Right ventricle myocardium inferior (tissue), 1 donor: ENCODE measurements at regions not wholly inside any gene's neighbourhood (a gene's known extent, or its start where the extent isn't known, plus 50 kb on each side); places are given as distances from the start of the nearest gene placed in this dataset.
"Not testable (repeated sequence)": the region's sequence is repeated elsewhere in the genome, so short reads cannot be mapped to it uniquely, and the experiment has no call there.

Experiments
- ATAC-seq: fragments of 200-7000 bp; cut with Tn5 transposase; one replicate; pipeline ENCODE4 v1.9.1; 2020; ENCODE audit warnings: mild to moderate bottlenecking, moderate library complexity
- DNase-seq: peaks from one replicate; pipeline ENCODE4 v3.0.0; 2021; ENCODE audit errors: missing footprints
- intact Hi-C: fragments of 100-400 bp; cut with DNase I; formaldehyde crosslinking; loops from one replicate; pipeline ENCODE4 v1.11.0; 2022
- donor health status: DM: no; HTN: yes; CAD: no; lungs with severe emphysema.

DNA sequence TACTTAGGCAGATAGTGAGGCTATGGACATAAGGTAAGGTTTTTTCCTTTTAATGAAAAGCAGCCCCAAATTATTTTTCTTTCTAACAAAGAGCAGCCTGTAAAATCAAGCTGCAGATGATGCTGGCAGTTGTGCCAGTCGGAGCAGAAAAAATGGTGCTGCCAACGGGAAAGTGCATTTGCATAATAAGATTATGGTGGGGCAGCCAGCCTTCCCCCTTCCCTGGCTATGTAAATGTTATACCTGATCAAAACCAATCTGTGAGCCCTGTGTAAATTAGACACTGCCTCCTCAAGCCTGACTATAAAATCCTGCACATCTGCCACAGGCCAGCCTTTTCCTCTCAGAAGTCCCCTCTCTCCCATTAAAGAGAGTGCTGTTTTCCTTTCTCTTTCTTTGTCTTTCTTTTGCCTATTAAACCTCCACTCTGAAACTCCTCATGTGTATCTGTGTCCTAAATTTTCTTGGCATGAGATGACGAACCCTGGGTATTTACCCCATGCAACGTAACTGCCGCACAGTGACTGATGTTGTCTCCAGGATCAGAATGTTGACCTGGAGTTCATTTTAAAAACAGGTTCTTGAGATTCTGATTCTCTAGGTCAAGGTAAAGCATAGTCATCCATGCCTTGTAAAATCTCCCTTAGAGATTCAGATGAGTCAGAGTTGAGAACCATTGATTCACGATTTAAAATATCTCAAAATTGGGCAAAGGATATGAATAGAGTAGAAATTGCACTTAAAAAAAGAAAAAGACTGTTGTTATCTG lies 167.3 kb upstream of the C1GALT1 start:
- no peak for DNase-seq
- intact Hi-C loops = no loop called here
- ATAC-seq = no peak

DNA sequence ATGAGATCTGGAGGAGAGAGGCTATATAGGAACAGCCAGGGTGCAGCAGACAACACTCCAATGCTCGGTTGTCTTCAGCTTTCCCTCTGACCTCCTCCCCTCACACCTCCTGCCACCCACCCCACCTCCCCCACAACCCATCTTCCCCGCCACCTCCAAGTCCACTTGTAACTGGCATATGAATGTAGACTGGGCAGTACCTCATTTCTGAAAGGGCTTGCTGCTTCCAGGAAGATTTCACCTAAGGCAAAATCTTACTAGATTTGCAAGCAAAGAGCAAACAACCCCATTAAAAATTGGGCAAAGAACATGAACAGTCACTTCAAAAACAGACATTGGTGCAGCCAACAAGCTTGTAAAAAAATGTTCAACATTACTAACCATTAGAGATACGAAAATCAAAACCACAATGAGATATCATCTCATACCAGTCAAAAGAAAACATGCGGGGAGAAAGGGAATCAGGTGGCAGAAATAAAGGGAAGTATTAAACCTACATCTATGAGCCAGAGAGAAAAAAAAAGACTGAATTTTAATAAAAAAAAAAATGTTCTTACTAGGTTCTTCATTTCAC lies 164.6 kb upstream of the C1GALT1 start:
- ATAC-seq (no peak), DNase-seq (no peak)
- intact Hi-C loops = no loop called here

DNA sequence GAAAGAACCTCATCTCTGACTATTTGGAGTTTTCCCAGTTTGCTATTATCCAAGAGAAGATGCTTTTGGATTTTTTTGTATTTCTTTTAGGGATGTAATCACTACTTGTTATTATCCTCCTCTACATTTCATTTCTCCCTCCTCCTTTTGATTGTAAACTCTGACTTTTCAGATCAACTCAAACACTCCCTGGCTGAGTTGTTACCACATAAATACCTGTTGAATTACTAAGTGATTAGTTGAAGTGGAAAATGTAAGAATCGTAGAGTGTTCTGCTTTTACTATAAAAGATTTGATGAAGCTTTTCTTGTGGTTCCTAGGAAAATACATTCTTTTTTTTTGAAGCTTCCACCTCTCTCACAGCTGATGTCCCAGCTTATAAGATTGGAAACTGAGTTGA lies 164.1 kb upstream of the C1GALT1 start:
- intact Hi-C loops = no loop called here
- no peak for DNase-seq
- no peak for ATAC-seq

GRCh38 chr7:7032221-7032620 lies 150.1 kb upstream of the C1GALT1 start:
- DNase-seq (no peak), ATAC-seq (no peak)
- intact Hi-C loops = no loop called here

GRCh38 chr7:7035851-7036250 lies 146.5 kb upstream of the C1GALT1 start:
- DNase-seq (no peak), ATAC-seq (no peak)

GRCh38 chr7:7042286-7042893 lies 140.0 kb upstream of the C1GALT1 start:
- intact Hi-C loops, ATAC-seq, DNase-seq: not testable (repeated sequence)

More at GRCh38 chr7:7035851-7036250, 146.5 kb upstream of the C1GALT1 start:
- intact Hi-C loops = no loop called here

- ATAC-seq (no peak), DNase-seq (no peak)
- intact Hi-C loops = no loop called here
Observed at GRCh38 chr7:7044806-7045205, 137.5 kb upstream of the C1GALT1 start.

GRCh38 chr7:7048213-7048612 lies 134.1 kb upstream of the C1GALT1 start:
- intact Hi-C loops = no loop called here
- ATAC-seq (no peak), DNase-seq (no peak)

DNA sequence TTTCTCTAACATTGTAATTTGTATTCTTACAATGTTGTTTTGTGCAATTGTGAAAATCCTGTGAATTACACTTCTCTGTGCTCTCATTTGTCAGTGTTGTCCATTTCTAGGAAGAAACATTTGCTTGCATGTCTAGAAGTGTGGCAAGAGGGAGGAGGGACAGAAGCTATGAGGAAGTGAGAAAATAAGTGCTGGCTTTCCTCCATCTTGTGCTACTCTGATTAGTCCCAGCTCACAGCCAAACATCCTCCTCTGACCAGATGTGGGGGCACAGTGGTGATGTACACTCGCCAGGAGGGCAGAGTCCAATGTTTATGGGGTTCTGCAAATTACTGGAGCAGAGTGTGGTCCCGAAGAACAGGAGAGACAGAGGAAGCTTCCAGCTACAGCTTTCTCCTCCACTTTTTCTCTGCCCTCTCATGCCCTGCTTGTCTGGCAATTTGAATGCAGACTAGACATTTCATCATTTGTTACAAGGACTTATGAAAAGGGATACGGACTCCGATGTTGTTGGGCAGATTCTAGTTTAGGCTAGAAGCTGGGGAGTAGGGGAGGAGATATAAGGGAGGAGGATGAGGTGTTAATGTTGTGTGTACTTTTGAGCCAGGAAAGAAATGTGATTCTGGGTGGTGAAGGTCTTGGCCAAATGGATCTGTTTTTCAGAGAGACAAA lies 131.0 kb upstream of the C1GALT1 start:
- DNase-seq = no peak
- intact Hi-C loops = no loop called here
- ATAC-seq = peak; percentile 65

DNA sequence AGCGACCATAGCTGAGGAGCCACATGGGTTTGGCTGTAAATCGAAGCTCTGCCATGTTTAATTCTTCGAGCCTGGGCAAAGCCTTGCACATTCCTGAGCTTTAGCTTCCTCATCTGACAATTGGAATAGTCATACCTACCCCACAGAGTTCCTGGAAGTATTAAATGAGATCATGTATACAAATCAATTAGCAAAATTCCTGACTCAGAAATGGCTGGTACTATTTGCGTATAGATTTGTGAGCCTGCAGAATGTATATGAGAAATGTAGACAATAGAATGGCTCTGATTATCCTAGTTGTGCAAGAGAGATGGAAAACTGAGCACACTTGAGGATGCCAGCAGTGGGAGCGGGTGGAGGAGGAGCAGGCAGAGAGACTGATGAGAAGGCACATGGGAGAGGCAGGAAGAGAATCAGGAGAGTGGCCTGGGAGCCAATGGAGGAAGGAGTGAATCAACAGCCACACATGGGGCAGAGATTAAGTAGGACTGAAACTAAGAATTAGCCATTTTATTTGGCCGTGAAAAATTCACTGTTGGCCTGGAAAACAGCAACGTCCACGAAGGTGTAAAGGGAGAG lies 128.0 kb upstream of the C1GALT1 start:
- DNase-seq (no peak), ATAC-seq (no peak)
- intact Hi-C loops = no loop called here

DNA sequence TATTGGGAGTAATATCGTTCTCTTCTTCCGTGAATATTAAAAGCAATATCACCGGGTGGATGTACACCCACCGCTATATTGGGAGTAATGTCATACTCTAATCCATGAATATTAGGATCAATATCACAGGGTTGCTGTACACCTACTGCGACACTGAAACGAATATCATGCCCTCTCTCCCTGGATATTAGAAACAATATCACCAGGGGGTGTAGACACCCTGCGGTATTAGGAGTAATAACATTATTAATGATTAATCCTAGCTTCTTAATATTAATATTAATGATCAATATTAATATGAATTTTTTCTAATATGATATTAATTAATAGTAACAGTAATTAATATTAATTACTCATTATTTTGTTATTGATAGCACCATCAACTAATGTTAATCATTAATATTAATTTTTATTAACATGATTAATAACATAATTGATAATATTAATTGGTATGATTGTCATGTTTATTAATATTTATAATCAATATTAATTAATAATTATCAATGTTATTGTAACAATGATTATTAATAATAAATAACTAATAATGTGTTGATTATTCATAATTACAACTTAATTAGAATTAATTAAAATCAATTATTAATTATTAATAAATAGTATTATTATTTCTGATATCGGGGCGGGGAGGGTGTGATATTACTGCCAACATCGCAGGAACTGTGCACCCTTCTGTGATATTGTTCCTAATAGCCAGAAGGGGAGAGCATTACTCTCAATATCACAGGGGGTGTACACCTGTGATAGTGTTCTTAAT lies 121.3 kb upstream of the C1GALT1 start:
- intact Hi-C loops = no loop called here
- DNase-seq = no peak
- ATAC-seq = no peak

GRCh38 chr7:7077945-7078344 lies 104.4 kb upstream of the C1GALT1 start:
- ATAC-seq (no peak), DNase-seq (no peak)
- intact Hi-C loops = no loop called here

- DNase-seq = no peak
- intact Hi-C loops = no loop called here
Observed at GRCh38 chr7:7080802-7081201, 101.5 kb upstream of the C1GALT1 start.

GRCh38 chr7:7090460-7090859 lies 91.9 kb upstream of the C1GALT1 start:
- intact Hi-C loops = no loop called here
- DNase-seq (no peak), ATAC-seq (no peak)

More at GRCh38 chr7:7080802-7081201, 101.5 kb upstream of the C1GALT1 start:
- no peak for ATAC-seq

GRCh38 chr7:7098280-7098818 lies 84.0 kb upstream of the C1GALT1 start:
- ATAC-seq (no peak), DNase-seq (no peak)
- intact Hi-C loops = no loop called here

GRCh38 chr7:7099584-7100014 lies 82.7 kb upstream of the C1GALT1 start:
- ATAC-seq (peak; percentile 94), DNase-seq (peak; percentile 73)
- intact Hi-C loops = loop anchor here (5.0 to 10.0 kb wide), 3 partner anchors 83 to 325 kb away; partner anchors contain the start of gene C1GALT1

DNA sequence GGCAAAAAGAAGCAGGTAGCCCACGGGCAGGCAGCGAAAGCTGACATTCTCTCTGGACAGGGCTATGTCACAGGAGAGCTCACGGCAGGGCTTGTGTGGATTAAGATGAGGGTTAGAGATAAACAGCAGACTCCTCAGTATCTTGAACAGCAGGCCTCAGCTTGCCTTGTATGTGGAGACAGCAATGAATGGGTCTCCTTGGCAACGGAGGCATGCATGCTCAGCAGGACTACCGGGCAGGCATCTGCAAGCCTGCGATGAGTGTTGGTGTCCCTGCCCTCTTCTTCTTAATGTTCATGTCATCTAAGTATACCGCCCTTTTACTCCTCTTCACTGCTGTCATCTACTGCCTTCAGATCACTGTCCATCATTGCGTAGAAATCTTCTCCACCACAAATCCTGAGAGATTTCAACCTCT lies 81.9 kb upstream of the C1GALT1 start:
- DNase-seq (no peak), ATAC-seq (no peak)
- intact Hi-C loops = loop anchor here (5.0 to 10.0 kb wide), 3 partner anchors 82 to 324 kb away; partner anchors contain the start of gene C1GALT1

DNA sequence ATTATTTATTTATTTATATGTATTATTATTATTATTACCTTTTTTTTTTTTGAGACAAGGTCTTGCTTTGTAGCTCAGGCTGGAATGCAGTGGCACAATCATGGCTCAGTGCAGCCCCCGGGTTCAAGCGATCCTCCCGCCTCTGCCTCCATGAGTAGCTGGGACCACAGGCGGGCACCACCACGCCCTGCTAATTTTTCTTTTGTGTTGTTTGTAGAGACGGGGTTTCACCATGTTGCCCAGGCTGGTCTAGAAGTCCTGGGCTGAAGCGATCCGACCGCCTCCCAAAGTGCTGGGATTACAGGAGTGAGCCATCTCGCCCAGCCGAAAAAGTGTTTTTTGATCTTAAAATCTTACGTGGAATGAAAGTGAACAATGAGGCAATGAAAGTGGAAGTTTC lies 79.4 kb upstream of the C1GALT1 start:
- ATAC-seq (no peak), DNase-seq (no peak)
- intact Hi-C loops = loop anchor here (2.0 to 10.0 kb wide), 4 partner anchors 79 to 438 kb away; partner anchors contain the start of gene C1GALT1
